ENCODE measurements at regions not wholly inside any gene's neighbourhood (a gene's known extent, or its start where the extent isn't known, plus 50 kb on each side); places are given as distances from the start of the nearest gene placed in this dataset.

- no peak for DNase-seq (ENCODE audit: extremely low read depth in 1 of 2, low read depth in 1 of 2)
Measured at GRCh38 chr6:53417141-53417540, 68.4 kb upstream of the ELOVL5 start.

- DNase-seq (ENCODE audit: extremely low read depth in 1 of 2, low read depth in 1 of 2): no peak
Measured at GRCh38 chr6:53413326-53413725, 64.6 kb upstream of the ELOVL5 start.

DNA sequence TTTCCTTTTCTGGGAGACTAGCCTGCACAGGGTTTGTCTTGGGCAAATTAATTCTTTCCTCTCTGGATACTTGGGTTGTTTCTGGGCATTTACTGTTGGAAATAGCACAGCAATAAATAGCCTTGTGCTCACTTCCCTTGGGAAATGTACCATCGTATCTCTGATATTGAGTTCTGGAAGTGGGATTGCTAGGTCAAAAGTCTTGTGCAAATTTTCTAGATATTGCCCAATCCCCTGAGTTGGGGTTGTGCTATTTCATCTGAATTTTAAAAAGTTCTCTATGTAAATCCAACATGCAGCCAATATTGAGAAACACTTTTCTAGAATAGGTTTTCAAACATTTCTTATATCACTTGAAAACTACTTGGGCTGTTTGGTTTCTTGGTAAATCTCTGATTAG lies 64.0 kb upstream of the ELOVL5 start:
- no peak for DNase-seq (ENCODE audit: extremely low read depth in 1 of 2, low read depth in 1 of 2)

DNA sequence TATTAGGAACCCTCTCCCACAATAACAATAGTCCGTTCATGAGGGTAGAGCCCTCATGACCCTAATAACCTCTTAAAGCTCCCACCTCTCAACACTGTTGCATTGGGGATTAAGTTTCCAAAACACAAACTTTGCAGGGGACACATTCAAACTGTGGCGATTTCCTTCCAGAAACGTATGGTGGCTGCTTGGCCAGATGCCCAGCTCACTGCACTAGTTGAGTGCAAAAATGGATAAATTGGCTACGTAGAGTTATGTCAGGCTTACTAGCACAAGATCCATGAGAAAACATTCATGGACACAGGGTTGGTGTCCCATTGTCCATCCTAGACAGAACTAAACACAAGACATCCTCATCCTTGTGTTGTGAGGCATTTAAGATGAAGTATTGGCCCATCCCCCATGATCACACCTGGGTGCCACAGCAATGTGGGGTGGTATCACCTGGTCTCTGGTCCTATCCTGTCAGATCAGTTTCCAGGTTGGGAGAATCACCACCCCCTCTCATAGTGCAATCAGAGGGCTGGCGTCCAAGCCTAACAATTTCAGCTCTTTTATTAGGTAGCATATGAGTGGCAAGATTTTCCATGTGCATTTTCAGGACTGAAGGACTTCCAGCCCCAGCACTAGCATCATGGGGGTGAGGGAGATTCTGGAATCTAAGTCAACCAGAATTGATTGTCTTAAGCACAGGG lies 63.4 kb upstream of the ELOVL5 start:
- DNase-seq (ENCODE audit: extremely low read depth in 1 of 2, low read depth in 1 of 2): no peak

DNA sequence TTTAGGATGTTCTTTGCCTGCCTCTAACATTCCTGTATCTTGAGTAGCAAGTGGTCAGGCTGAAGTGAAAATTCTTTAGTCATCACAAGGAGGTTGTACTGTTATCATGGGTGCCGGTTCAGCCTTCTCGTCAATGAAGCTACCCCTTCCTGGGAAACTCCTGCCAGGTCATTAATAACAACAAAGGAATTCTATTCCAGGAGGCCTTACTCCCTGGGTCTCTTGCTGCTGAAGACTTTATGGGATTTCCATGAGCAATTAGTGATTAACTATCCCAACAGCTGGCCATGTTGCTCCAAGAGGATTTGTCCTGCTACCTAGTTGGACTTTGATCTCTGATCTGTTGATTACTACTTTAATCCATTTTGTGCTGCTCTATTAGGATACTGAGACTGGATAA lies 62.7 kb upstream of the ELOVL5 start:
- DNase-seq (ENCODE audit: extremely low read depth in 1 of 2, low read depth in 1 of 2): no peak

- peak in 1 of 2 donors; percentile 7 for DNase-seq (ENCODE audit: extremely low read depth in 1 of 2, low read depth in 1 of 2)
Measured at GRCh38 chr6:53410508-53411258, 61.9 kb upstream of the ELOVL5 start.

GRCh38 chr6:53408826-53409225 lies 60.1 kb upstream of the ELOVL5 start:
- DNase-seq (ENCODE audit: extremely low read depth in 1 of 2, low read depth in 1 of 2): no peak

- DNase-seq (ENCODE audit: extremely low read depth in 1 of 2, low read depth in 1 of 2): no peak
Measured at GRCh38 chr6:53399027-53399344, 50.2 kb upstream of the ELOVL5 start.

DNA sequence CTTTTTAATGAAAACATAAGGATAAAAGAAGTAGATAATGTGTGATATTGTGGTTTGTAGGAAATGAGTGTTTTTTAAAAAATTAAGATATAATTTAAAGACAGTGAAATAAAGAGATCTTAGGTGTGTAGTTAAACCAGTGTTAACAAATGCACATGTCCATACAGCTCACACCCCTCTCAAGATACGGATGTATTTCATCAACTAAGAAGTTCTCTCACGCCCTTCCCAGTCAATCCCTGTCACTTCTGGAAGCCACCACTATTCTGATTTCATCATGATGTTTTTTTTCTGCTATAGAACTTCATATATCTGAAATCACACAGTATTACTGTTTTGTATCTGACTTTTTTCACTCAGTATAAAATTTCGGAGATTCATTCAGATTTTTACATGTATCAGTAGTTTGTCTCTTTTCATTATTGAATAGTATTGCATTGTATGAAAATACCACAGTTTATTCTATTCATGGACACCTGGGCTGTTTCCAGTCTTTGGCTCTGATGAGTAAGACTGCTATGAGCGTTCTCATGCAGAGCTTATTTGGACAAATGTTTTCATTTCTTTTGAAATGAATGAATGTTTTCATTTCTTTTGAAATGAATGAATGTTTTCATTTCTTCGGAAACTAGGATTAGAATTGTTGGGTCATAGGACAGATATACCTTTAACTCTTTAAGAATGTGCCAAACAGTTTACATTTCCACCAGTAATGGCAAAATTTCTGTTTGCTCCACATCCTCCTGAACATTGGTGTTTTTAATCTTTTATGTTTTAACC lies 49.7 kb upstream of the ELOVL5 start:
- no peak for DNase-seq (ENCODE audit: extremely low read depth in 1 of 2, low read depth in 1 of 2)

Measured in stimulated activated CD8-positive, alpha-beta memory T cell treated with anti-CD3 and anti-CD28 coated beads, Interleukin-7, amount 100 ng/mL, for 48 hours (primary cell).